GM18867 (cell line): ENCODE measurements at regions not wholly inside any gene's neighbourhood (a gene's known extent, or its start where the extent isn't known, plus 50 kb on each side); places are given as distances from the start of the nearest gene placed in this dataset.
"Not testable (repeated sequence)": the region's sequence is repeated elsewhere in the genome, so short reads cannot be mapped to it uniquely, and the experiment has no call there.

Experiments used
- ATAC-seq: cut with Tn5 transposase; IDR thresholded peaks from one replicate; pipeline ENCODE4 v1.9.1; 2021; ENCODE audit warnings: mild to moderate bottlenecking, moderate library complexity; ENCODE audit not compliant: unreplicated experiment

DNA sequence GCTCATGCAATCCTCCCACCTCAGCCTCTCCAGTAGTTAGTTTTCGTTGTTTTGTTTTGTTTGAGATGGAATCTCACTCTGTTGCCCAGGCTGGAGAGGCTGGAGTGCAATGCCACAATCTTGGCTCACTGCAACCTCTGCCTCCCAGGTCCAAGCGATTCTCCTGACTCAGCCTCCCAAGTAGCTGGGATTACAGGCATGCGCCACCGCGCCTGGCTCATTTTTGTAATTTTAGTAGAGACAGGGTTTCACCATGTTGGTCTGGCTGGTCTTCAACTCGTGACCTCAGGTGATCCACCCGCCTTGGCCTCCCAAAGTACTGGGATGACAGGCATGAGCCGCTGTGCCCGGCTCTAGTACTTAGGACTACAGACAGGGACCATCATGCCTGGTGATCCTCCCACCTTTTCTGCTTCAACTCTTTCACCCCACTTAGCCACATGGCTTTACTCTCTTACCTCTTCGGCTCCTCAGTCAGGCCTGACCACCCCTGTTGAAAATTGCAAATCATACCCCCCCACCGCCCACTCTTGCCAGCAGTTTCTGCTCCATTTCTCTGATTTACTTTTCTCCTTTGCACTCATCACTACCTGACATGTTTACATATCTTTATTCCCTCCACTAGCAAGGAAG, 157.1 kb upstream of the GRK3 start:
- ATAC-seq, result no peak

DNA sequence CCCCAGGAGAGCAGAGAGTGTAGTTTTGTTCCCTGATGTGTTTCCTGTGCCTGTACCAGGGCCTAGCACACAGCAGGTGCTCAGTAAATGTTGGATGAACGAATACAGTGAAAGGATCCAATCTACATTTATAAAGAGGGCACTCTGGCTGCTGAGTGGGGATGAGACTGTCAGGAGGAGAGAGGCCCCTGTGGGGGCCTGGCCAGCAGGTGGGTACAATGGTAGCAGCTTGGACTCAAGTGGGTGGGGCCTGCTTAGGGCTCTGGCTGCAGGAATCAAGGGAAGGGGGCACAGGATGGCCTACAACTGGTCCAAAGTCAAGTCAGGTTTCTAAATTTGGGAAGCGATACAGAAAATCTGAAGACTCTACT, 156.6 kb upstream of the GRK3 start:
- no peak for ATAC-seq

- no peak for ATAC-seq
These were observed 155.2 kb upstream of the GRK3 start for GRCh38 chr22:25409240-25409639.

DNA sequence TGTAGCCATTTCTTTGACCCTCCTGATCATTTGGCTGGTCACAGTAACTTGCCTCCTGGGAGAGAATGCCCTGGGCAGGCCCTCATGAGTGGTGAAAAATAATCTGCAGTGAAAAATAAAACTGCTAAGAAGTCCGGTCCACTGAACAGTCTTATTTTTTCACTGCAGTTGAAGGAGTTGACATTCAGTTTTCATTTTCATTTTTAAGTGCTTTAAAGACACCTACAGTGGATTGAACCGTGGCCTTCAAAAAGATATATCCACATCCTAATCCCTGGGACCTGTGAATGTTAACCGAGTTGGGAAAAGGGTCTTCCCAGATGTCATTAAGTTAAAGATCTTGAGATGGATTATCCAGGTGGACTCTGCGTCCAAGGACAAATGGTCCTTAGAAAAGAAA, 153.6 kb upstream of the GRK3 start:
- ATAC-seq, result no peak

DNA sequence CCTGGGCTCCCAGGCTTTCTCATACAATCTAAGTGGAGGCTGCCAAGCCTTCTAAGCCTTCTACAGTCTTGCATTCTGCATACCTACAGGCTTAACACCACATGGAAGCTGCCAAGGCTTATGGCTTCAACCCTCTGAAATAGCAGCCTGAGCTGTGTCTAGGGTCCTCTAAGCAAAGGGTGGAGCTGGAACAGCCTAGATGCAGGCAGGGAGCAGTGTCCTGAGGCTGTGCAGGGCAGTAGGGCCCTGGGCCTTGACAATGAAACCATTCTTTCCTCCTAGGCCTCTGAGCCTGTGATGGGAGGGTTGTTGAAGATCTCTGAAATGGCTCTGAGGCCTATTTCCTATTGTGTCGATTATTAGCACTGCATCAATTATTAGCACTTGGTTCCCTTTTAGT, 150.9 kb upstream of the GRK3 start:
- no peak for ATAC-seq

DNA sequence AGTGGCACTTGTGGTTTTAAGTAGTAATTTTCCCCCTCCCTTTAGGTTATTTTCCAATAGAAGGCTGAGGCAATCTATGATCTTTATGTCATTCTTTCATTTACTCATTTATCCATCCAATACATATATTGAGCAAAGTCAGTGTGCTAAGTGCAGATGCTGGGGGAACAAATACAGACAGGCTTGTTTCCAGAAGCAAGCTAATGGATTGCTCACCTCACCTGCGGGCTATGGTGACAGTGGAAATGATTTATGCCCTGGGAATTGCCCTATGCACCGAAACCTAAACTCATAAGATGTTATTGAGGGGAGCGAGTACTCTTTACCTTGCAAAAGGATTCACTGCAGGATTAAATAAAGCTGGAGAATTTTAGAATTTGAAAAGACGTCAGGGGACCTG, 148.7 kb upstream of the GRK3 start:
- not testable (repeated sequence) for ATAC-seq

DNA sequence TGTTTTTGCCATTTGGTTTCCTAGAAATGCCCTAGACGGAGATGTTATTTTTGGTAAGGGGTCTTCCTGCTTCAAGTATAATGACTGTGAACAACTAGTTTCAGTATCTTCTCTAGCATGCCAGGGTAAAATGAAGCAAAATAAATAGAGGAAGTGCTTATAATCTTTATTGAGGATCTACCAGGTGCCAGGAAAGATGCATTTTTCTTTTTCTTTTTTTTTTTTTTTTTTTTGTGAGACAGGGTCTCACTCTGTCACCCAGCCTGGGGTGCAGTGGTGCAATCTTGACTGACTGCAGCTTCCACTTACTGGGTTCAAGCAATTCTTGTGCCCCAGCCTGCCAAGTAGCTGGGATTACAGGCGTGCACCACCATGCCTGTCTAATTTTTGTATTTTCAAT, 146.6 kb upstream of the GRK3 start:
- not testable (repeated sequence) for ATAC-seq

GRCh38 chr22:25419247-25420113, 145.0 kb upstream of the GRK3 start:
- no peak for ATAC-seq

DNA sequence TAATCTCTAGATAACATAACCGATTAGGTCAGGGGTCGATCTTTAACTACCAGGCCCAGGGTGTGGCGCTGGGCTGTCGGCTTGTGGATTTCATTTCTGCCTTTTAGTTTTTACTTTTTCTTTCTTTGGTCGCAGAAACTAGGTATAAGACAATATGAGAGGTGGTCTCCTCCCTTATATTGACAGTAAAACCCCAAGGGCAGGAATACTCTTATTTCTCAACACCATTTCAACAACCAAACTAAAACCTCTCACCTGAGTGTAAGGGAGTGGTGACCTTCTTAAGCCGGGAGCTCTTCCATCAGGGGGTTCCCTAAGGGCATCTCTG, 144.4 kb upstream of the GRK3 start:
- ATAC-seq, result not testable (repeated sequence)

GRCh38 chr22:25420471-25420924, 144.0 kb upstream of the GRK3 start:
- ATAC-seq, result no peak

DNA sequence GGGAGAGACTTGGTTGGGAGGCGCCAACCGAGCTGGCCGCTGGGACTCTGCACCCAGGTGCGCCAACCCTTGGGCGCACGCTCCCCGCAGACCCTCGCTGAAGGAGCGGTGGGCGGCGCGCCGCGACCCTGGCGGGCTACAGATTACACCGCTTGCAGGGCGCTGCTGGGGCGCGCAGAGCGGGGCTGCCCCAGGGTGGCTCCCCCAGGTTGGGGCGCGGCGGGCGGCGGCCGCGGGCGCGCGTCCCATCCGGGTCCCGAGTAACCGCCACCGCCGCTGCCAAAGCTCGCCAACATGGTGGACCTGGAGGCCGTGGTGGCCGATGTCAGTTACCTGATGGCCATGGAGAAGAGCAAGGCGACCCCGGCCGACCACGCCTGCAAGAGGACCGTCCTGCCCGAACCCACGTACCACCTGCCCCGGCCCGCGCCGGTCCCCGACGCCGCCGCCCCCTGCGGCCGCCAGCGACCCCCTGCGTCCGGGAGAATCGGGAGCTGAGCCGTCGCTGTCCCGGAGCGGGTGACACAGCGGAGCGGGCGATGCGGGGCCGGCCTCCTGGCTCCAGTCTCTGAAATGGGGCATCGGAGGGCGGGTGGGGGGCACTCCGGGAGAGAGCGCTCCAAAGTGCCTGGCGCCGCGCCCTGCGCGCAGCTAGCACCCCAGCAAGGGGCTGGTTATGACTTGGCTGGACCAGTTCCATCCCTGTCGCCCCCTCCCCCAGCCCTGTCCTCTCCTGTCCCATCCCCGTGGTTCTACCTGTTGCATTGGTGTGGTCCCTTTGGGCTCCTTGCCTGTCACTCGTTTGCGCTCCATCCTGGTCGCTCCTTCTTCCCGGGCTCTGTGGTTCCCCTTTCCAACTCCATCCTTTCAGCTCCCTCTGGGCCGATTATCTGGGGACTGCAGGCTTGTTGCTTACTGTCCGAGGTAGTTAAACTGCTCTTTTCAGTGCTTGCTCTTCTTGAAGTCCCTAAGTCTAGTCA, 143.3 kb upstream of the GRK3 start:
- ATAC-seq, result no peak

DNA sequence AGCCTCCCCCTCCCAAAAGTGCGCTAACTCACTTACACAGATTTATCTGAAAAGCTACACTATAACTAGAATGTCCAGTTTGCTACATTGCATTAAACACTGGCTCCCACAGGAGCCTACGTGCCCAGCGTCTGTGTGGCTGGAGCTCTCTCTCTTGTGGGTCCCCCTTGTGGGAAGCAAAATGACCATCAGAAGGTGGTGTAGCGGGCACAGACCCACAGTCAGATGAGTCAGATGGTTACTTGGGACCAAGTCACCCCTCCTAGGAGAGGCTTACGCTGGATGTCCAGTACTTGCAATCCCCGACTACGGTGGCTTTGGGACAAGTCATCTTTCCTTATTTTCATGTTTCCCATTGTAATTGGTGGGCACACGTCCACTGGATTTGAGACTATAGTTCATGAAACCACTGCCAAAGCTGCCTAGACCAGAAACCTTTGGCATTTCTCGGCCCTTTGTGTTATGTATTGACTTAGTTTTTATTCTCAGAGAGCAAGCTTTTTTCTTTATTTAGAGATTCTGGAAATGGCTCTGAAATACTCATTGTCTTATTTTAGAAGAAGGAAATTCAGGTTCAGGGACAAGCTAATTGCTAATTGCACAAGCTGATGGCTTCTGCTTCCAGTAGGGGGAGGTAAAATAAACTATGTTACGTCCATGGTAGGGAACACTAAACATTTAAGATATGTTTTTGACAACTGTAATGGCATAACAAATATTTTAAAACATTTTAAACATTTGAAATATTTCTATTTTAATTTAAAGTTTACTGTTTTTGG, 137.8 kb upstream of the GRK3 start:
- not testable (repeated sequence) for ATAC-seq

DNA sequence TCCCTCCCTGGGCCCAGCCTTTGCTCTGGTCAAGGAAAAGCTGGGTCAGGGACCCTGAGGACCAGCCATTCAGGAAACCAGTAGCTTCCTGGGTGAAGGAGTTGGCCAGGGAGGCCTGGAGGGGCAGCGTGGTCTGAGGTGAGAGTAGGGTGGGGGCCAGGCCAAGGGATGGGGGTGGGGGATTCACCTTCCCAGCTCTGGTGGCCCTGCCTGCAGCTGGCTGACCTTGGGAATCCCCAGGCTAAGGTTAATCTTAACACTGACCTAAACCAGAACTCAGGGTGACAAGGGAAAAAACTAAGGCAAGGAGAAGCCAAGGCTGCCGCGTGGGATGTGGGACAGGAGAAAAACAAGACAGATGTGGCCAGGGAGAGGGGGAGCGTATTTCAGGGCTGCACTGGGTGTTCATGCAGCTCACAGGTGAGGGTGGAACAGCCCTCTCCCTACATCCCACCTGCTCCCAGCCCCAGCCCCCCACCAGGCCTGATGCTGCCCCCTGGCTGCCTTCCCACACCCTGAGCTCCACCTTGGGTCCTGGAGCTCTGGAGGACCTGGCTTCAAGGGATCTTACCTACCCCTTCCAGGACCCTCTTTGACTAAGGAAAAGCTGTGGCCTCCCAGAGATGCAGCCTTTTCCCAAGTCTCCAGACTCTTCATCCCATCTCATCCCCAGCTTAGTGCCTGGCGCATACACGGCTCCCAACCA, 132.7 kb upstream of the GRK3 start:
- not testable (repeated sequence) for ATAC-seq

- not testable (repeated sequence) for ATAC-seq
These were observed 131.0 kb upstream of the GRK3 start for GRCh38 chr22:25433381-25433970.

DNA sequence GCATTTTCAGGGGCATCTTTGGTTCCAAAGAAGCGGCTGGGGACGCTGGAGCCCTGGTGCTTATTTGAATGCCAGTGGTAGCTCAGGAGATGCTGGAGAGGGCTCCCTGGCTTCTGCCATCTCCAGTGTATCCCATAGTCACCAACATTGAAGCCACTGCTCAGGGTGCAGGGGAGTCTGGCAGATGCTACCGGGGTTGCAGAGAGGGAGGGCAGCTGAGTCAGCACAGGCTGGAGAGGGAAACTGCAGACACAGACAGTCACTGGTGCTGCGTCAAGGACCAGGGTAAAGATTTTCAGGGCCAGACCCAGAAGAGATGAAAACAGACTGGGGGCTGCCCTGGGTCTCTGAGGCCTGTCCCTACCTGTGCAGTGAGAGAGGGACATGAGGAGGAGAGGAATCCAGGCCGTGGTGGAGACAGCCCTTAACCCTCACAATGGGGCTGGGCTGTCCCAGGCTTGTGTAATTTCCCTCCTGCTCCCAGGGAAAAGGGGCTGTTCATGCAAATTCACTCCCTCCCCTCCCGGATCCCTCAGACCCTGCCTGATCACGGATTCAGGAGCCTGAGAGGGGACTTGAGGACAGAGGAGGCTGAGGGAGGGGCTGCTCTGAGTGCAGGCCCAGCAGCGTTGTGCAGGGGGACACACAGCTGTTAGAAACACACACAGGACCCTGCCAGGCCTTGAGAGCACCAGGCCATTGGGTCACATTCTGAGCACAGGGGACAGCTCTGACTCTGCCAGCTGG, 126.9 kb upstream of the GRK3 start:
- ATAC-seq, result no peak

- no peak for ATAC-seq
These were observed 117.3 kb upstream of the GRK3 start for GRCh38 chr22:25447067-25447685.

- ATAC-seq, result peak; percentile 86
These were observed 116.6 kb upstream of the GRK3 start for GRCh38 chr22:25447686-25448434.
